ENCODE measurements at regions not wholly inside any gene's neighbourhood (a gene's known extent, or its start where the extent isn't known, plus 50 kb on each side); places are given as distances from the start of the nearest gene placed in this dataset.

GRCh38 chr4:18479825-18480224 is 458.3 kb upstream of the LCORL start:
- H3K4me3 ChIP-seq (ENCODE audit: low read length), result no peak overlapping the region
- TF ChIP-seq CTCF (IDR thresholded peaks at IDR 0.05; ENCODE audit: insufficient read depth, low read depth, low read length, missing control alignments), result no peak
- no peak for DNase-seq (ENCODE audit: low read depth)

GRCh38 chr4:18463987-18464559 is 442.5 kb upstream of the LCORL start:
- H3K4me3 ChIP-seq (ENCODE audit: low read length), result no peak overlapping the region
- DNase-seq (ENCODE audit: low read depth), result peak; percentile 2
- TF ChIP-seq CTCF (IDR thresholded peaks at IDR 0.05; ENCODE audit: insufficient read depth, low read depth, low read length, missing control alignments), result no peak

- no peak for DNase-seq (ENCODE audit: low read depth)
- no peak for TF ChIP-seq CTCF (IDR thresholded peaks at IDR 0.05; ENCODE audit: insufficient read depth, low read depth, low read length, missing control alignments)
- no peak overlapping the region for H3K4me3 ChIP-seq (ENCODE audit: low read length)
These were observed 436.9 kb upstream of the LCORL start for GRCh38 chr4:18458465-18458864.

GRCh38 chr4:18454349-18454748 is 432.8 kb upstream of the LCORL start:
- no peak for DNase-seq (ENCODE audit: low read depth)
- no peak overlapping the region for H3K4me3 ChIP-seq (ENCODE audit: low read length)
- no peak for TF ChIP-seq CTCF (IDR thresholded peaks at IDR 0.05; ENCODE audit: insufficient read depth, low read depth, low read length, missing control alignments)

- DNase-seq (ENCODE audit: low read depth), result no peak
- no peak for TF ChIP-seq CTCF (IDR thresholded peaks at IDR 0.05; ENCODE audit: insufficient read depth, low read depth, low read length, missing control alignments)
- no peak overlapping the region for H3K4me3 ChIP-seq (ENCODE audit: low read length)
These were observed 423.6 kb upstream of the LCORL start for GRCh38 chr4:18445110-18445509.

GRCh38 chr4:18444206-18444605 is 422.7 kb upstream of the LCORL start:
- TF ChIP-seq CTCF (IDR thresholded peaks at IDR 0.05; ENCODE audit: insufficient read depth, low read depth, low read length, missing control alignments), result no peak
- no peak for DNase-seq (ENCODE audit: low read depth)
- H3K4me3 ChIP-seq (ENCODE audit: low read length), result no peak overlapping the region

- no peak for DNase-seq (ENCODE audit: low read depth)
- H3K4me3 ChIP-seq (ENCODE audit: low read length), result no peak overlapping the region
- no peak for TF ChIP-seq CTCF (IDR thresholded peaks at IDR 0.05; ENCODE audit: insufficient read depth, low read depth, low read length, missing control alignments)
These were observed 421.4 kb upstream of the LCORL start for GRCh38 chr4:18442957-18443356.
